ENCODE measurements at regions not wholly inside any gene's neighbourhood (a gene's known extent, or its start where the extent isn't known, plus 50 kb on each side); places are given as distances from the start of the nearest gene placed in this dataset.

DNA sequence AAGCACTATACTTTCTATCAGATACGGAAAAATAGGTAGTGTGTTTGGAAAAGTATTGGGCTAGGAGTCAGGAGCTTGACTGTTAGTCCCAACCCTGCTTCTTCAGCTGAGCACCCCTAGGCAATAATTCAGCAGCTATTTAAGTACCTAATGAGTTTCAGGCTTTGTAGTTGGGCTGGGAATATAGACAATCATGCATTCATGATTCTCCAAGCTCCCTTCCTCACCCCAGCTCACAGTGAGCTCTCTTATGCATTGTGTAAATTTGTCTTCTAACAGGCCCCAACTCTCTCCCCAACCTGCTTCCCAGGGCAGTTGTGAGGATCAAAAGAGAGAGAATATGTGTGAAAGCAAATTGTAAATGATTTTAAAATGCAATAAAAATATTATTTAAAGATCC, 201.2 kb downstream of the MSX2 start:
- no peaks in the 10 kb centered on the region for H3K9me3 ChIP-seq (ENCODE audit: control insufficient read depth, insufficient read depth, low read length)
- no peaks in the 10 kb centered on the region for H3K79me1 ChIP-seq (ENCODE audit: low read depth in 1 of 2, low read length in 2 of 2)
- no peak overlapping the region for H3K9ac ChIP-seq (ENCODE audit: low read depth, low read length)
- no peak overlapping the region for H3K27ac ChIP-seq (ENCODE audit: insufficient read depth, low read length)
- H3K4me1 ChIP-seq (ENCODE audit: control insufficient read depth, insufficient read depth, low read length), result no peaks in the 10 kb centered on the region
- H2AK9ac ChIP-seq (replicated peaks; ENCODE audit: low read depth, low read length, poor library complexity), result no peak overlapping the region
- H3K23ac ChIP-seq (ENCODE audit: low read depth, low read length), result no peak overlapping the region
- POLR2A ChIA-PET (ENCODE audit: unreplicated experiment), result no interaction called here
- CTCF ChIA-PET, result interaction anchor here (0.6 to 0.7 kb wide), 2 partner anchors 609 to 884 kb away, joined by 3 to 4 read pairs; no protein-coding TSS in a partner anchor
- no peak overlapping the region for H2BK120ac ChIP-seq (ENCODE audit: low read depth, low read length)
- no peak overlapping the region for H3K56ac ChIP-seq (ENCODE audit: extremely low read depth, insufficient read depth, low read length)
- H3K4ac ChIP-seq (ENCODE audit: low read depth, low read length), result no peak overlapping the region
- H3K36me3 ChIP-seq (ENCODE audit: control insufficient read depth, insufficient read depth, low read length), result no peaks in the 10 kb centered on the region
- H4K91ac ChIP-seq (ENCODE audit: insufficient read depth, low read depth, low read length), result no peak overlapping the region
- no peak overlapping the region for H2AFZ ChIP-seq (replicated peaks; ENCODE audit: low read length, poor library complexity)
- ATAC-seq (ENCODE audit: low read depth) (no peak), DNase-seq (no peak)
- no peak overlapping the region for H2BK5ac ChIP-seq (ENCODE audit: low read depth, low read length, poor library complexity, severe bottlenecking)
- TF ChIP-seq CEBPB (IDR thresholded peaks at IDR 0.05; ENCODE audit: low read depth, low read length) (no peak), FOS (IDR thresholded peaks at IDR 0.05; ENCODE audit: low read depth, low read length) (no peak), NFE2L2 (IDR thresholded peaks at IDR 0.05; ENCODE audit: low read depth, low read length) (no peak), RCOR1 (IDR thresholded peaks at IDR 0.05; ENCODE audit: insufficient replicate concordance, low read length) (no peak), MAFK (IDR thresholded peaks at IDR 0.05; ENCODE audit: low read depth, low read length) (no peak), MXI1 (IDR thresholded peaks at IDR 0.05; ENCODE audit: borderline replicate concordance, low read depth, low read length) (no peak), CHD1 (IDR thresholded peaks at IDR 0.05; ENCODE audit: low read depth, low read length) (no peak), POLR2A (IDR thresholded peaks at IDR 0.05; ENCODE audit: low read depth, low read length) (no peak), MAZ (IDR thresholded peaks at IDR 0.05; ENCODE audit: borderline replicate concordance, low read depth, low read length) (no peak), RAD21 (IDR thresholded peaks at IDR 0.05; ENCODE audit: low read length) (no peak), SMC3 (IDR thresholded peaks at IDR 0.05; ENCODE audit: low read depth, low read length) (no peak), BHLHE40 (IDR thresholded peaks at IDR 0.05; ENCODE audit: low read depth, low read length) (no peak), RFX5 (IDR thresholded peaks at IDR 0.05; ENCODE audit: low read depth, low read length) (no peak)
- TF ChIP-seq, protein P1, sequence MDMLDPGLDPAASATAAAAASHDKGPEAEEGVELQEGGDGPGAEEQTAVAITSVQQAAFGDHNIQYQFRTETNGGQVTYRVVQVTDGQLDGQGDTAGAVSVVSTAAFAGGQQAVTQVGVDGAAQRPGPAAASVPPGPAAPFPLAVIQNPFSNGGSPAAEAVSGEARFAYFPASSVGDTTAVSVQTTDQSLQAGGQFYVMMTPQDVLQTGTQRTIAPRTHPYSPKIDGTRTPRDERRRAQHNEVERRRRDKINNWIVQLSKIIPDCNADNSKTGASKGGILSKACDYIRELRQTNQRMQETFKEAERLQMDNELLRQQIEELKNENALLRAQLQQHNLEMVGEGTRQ (IDR thresholded peaks at IDR 0.05; ENCODE audit: low read depth, low read length), result no peak
- TF ChIP-seq, protein P2, sequence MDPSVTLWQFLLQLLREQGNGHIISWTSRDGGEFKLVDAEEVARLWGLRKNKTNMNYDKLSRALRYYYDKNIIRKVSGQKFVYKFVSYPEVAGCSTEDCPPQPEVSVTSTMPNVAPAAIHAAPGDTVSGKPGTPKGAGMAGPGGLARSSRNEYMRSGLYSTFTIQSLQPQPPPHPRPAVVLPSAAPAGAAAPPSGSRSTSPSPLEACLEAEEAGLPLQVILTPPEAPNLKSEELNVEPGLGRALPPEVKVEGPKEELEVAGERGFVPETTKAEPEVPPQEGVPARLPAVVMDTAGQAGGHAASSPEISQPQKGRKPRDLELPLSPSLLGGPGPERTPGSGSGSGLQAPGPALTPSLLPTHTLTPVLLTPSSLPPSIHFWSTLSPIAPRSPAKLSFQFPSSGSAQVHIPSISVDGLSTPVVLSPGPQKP (IDR thresholded peaks at IDR 0.05; ENCODE audit: borderline replicate concordance, low read depth, low read length), result no peak
- TF ChIP-seq, protein P3, sequence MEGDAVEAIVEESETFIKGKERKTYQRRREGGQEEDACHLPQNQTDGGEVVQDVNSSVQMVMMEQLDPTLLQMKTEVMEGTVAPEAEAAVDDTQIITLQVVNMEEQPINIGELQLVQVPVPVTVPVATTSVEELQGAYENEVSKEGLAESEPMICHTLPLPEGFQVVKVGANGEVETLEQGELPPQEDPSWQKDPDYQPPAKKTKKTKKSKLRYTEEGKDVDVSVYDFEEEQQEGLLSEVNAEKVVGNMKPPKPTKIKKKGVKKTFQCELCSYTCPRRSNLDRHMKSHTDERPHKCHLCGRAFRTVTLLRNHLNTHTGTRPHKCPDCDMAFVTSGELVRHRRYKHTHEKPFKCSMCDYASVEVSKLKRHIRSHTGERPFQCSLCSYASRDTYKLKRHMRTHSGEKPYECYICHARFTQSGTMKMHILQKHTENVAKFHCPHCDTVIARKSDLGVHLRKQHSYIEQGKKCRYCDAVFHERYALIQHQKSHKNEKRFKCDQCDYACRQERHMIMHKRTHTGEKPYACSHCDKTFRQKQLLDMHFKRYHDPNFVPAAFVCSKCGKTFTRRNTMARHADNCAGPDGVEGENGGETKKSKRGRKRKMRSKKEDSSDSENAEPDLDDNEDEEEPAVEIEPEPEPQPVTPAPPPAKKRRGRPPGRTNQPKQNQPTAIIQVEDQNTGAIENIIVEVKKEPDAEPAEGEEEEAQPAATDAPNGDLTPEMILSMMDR (conservative IDR thresholded peaks at IDR 0.05; ENCODE audit: low read depth, low read length), result no peak
- H4K5ac ChIP-seq (ENCODE audit: low read depth, low read length), result no peak overlapping the region
- intact Hi-C loops (cut with micrococcal nuclease), result no loop called here
- no CpG with 5 or more reads among the region's 1 CpG for WGBS, 2 experiments (ENCODE audit: extremely low coverage in 2 of 2, insufficient read length in 1 of 2)
- H3K4me2 ChIP-seq (ENCODE audit: low read depth, low read length), result no peak overlapping the region
- H3K18ac ChIP-seq (ENCODE audit: low read depth, low read length), result no peak overlapping the region
- H4K8ac ChIP-seq (ENCODE audit: low read depth in 2 of 2, low read length in 2 of 2), result no peak overlapping the region
- H3K4me3 ChIP-seq (ENCODE audit: insufficient read depth, low read depth, low read length), result no peak overlapping the region
- in situ Hi-C loops (cut with MboI; ENCODE audit: low sequenced_read_pairs), result no loop called here
- no peaks in the 10 kb centered on the region for H3K9me1 ChIP-seq (ENCODE audit: insufficient read depth, low read length)
- H2BK20ac ChIP-seq (ENCODE audit: low read depth, low read length), result no peak overlapping the region
- no peak overlapping the region for H2AK5ac ChIP-seq (ENCODE audit: low read depth, low read length)
- no TSS peak for BruUV-seq (replicated peaks)
- no peaks in the 10 kb centered on the region for H4K20me1 ChIP-seq (ENCODE audit: insufficient read depth, low read length)
- H3K27me3 ChIP-seq (ENCODE audit: control insufficient read depth, insufficient read depth, low read length), result no peaks in the 10 kb centered on the region
- no peak overlapping the region for H3K14ac ChIP-seq (replicated peaks; ENCODE audit: low read depth, low read length)
- H2BK15ac ChIP-seq (ENCODE audit: low read depth, low read length), result no peak overlapping the region
- dilution Hi-C loops (cut with HindIII; ENCODE audit: low sequenced_read_pairs, unreplicated experiment), result no loop called here
